Fibroblast of lung (primary cell): ENCODE measurements at regions not wholly inside any gene's neighbourhood (a gene's known extent, or its start where the extent isn't known, plus 50 kb on each side); places are given as distances from the start of the nearest gene placed in this dataset.

Experiments used
- CTCF ChIP-seq, 2 donors: IDR thresholded peaks in 1 of 2; conservative IDR thresholded peaks in 1 of 2; 1 replicate in 1 of 2; 2 replicates in 1 of 2; pipeline ENCODE4 v1.5.1; 2011 to 2012; ENCODE audit warnings: low read length in 2 of 2, control low read depth in 1 of 2, inconsistent platforms in 1 of 2, low read depth in 1 of 2, mild to moderate bottlenecking in 1 of 2
- EZH2 ChIP-seq: IDR thresholded peaks from 2 replicates; pipeline ENCODE4 v1.5.1; 2012; ENCODE audit warnings: low read length, control low read depth, mild to moderate bottlenecking; ENCODE audit errors: missing control alignments

GRCh38 chr7:136266457-136266856 lies 289.3 kb upstream of the MTPN start:
- no peak for TF ChIP-seq EZH2
- TF ChIP-seq CTCF (conservative IDR thresholded peaks at IDR 0.05 in 1 of 2, IDR thresholded peaks at IDR 0.05 in 1 of 2; ENCODE audit: low read depth in 1 of 2, low read length in 2 of 2), result no peak
